SK-N-MC (cell line): ENCODE measurements at regions not wholly inside any gene's neighbourhood (a gene's known extent, or its start where the extent isn't known, plus 50 kb on each side); places are given as distances from the start of the nearest gene placed in this dataset.

Experiments
- EZH2 ChIP-seq: fragments of 200-600 bp; sonication (generic); IDR thresholded peaks from one replicate; pipeline ENCODE4 v1.6.1; 2017; ENCODE audit warnings: antibody characterized with exemption
- FOXP2 ChIP-seq: optimal IDR thresholded peaks from 2 replicates; pipeline ENCODE3; 2011; ENCODE audit warnings: mild to moderate bottlenecking, moderate library complexity; ENCODE audit not compliant: insufficient read depth; ENCODE audit errors: extremely low read length, control extremely low read depth
- POLR2AphosphoS5 ChIP-seq: IDR thresholded peaks from 2 replicates; pipeline ENCODE4 v1.6.1; 2012; ENCODE audit warnings: mild to moderate bottlenecking, low read depth, low read length, borderline replicate concordance

GRCh38 chr2:100757621-100758394, 62.1 kb upstream of the NPAS2 start:
- no peak for TF ChIP-seq POLR2AphosphoS5
- no peak for TF ChIP-seq EZH2
- no peak for TF ChIP-seq FOXP2
